Caco-2 (cell line): ENCODE measurements at regions not wholly inside any gene's neighbourhood (a gene's known extent, or its start where the extent isn't known, plus 50 kb on each side); places are given as distances from the start of the nearest gene placed in this dataset.

Experiments used
- BruUV-seq: library from RNA; stranded (reverse); fragments of 400-500 nt; replicated peaks from 2 replicates; lab custom pipeline; 2021; lab: Mats Ljungman, UMichigan
- CTCF ChIA-PET: fragments of 300-600 bp; sonication (Branson Sonifier 250); formaldehyde crosslinking; loops from one replicate; lab custom pipeline; 2022; ENCODE audit warnings: antibody characterized with exemption; lab: Charles Lee
- POLR2A ChIA-PET: fragments of 300-600 bp; sonication (Branson Sonifier 250); formaldehyde crosslinking; loops from one replicate; lab custom pipeline; 2022; ENCODE audit warnings: antibody characterized with exemption; lab: Charles Lee
- DNase-seq, 2 experiments: peaks; one replicate each; pipeline versions ENCODE4 v3.0.0 to v3.0.0-alpha.2; 2020 to 2022
- H3K27me3 ChIP-seq: replicated peaks from 2 replicates; pipeline ENCODE4 v1.6.0; 2011; ENCODE audit warnings: low read length; ENCODE audit not compliant: control insufficient read depth, insufficient read depth
- H3K36me3 ChIP-seq: 2 replicates; pipeline ENCODE4 v1.5.1; 2011; ENCODE audit warnings: low read length; ENCODE audit not compliant: control insufficient read depth, insufficient read depth
- H3K4me1 ChIP-seq: fragments of 250-450 bp; sonication (Bioruptor Pico); 2 replicates; pipeline ENCODE4 v1.5.1; 2020; ENCODE audit warnings: mild to moderate bottlenecking
- H3K4me3 ChIP-seq: 2 replicates; pipeline ENCODE4 v1.5.1; 2011; ENCODE audit warnings: low read depth, mild to moderate bottlenecking, control low read depth, low read length
- H3K9me3 ChIP-seq: fragments of 250-450 bp; sonication (Bioruptor Pico); 2 replicates; pipeline ENCODE4 v1.5.1; 2020; ENCODE audit warnings: mild to moderate bottlenecking, moderate library complexity
- H3K27ac Mint-ChIP-seq: one replicate; pipeline ENCODE4 v1.8.0; 2022; ENCODE audit warnings: mixed read lengths; ENCODE audit not compliant: unreplicated experiment
- H3K27me3 Mint-ChIP-seq: one replicate; pipeline ENCODE4 v1.8.0; 2022; ENCODE audit warnings: mixed read lengths; ENCODE audit not compliant: insufficient read depth, unreplicated experiment
- H3K36me3 Mint-ChIP-seq: one replicate; pipeline ENCODE4 v1.8.0; 2022; ENCODE audit warnings: mild to moderate bottlenecking, mixed read lengths; ENCODE audit not compliant: insufficient read depth, unreplicated experiment
- H3K4me1 Mint-ChIP-seq: one replicate; pipeline ENCODE4 v1.8.0; 2022; ENCODE audit warnings: low read depth, mixed read lengths; ENCODE audit not compliant: unreplicated experiment
- H3K4me3 Mint-ChIP-seq: one replicate; pipeline ENCODE4 v1.8.0; 2022; ENCODE audit warnings: mild to moderate bottlenecking, moderate library complexity, mixed read lengths; ENCODE audit not compliant: unreplicated experiment
- H3K9me3 Mint-ChIP-seq: one replicate; pipeline ENCODE4 v1.8.0; 2022; ENCODE audit warnings: mixed read lengths; ENCODE audit not compliant: unreplicated experiment
- intact Hi-C: fragments of 100-400 bp; cut with micrococcal nuclease; formaldehyde crosslinking; loops from one replicate; pipeline ENCODE4 v1.10.0; 2022; ENCODE audit not compliant: unreplicated experiment
- TF ChIP-seq, protein P1 (sequence below), 2 experiments: fragments of 200-600 bp in 1 of 2; IDR thresholded peaks; 1 replicate in 1 of 2; 2 replicates in 1 of 2; pipeline versions ENCODE4 v1.5.1 to v1.8.0; 2011 to 2022; ENCODE audit warnings: antibody characterized with exemption in 1 of 2, control low read depth in 1 of 2, inconsistent platforms in 1 of 2, low read depth in 1 of 2, low read length in 1 of 2, mild to moderate bottlenecking in 1 of 2, moderate library complexity in 1 of 2; ENCODE audit not compliant: insufficient read depth in 1 of 2, severe bottlenecking in 1 of 2, unreplicated experiment in 1 of 2

GRCh38 chr13:94952787-94953186 is 240.4 kb upstream of the SOX21 start:
- peaks cover 8% of the 10 kb centered on the region for H3K27me3 Mint-ChIP-seq
- ChIA-PET POLR2A (no interaction called here), CTCF (no interaction called here)
- H3K4me3 Mint-ChIP-seq: no peak overlapping the region
- Histone ChIP-seq H3K27me3 (no peaks in the 10 kb centered on the region; the same call in 1 of the 2 replicates), H3K4me1 (0 out of 2 replicates have a peak, but pooled peaks cover 3% of the 10 kb centered on the region), H3K4me3 (no peak overlapping the region), H3K36me3 (no peaks in the 10 kb centered on the region), H3K9me3 (no peaks in the 10 kb centered on the region)
- no TSS peak for BruUV-seq
- H3K9me3 Mint-ChIP-seq: no peaks in the 10 kb centered on the region
- no peaks in the 10 kb centered on the region for H3K36me3 Mint-ChIP-seq
- intact Hi-C loops: no loop called here
- DNase-seq: no peak
- TF ChIP-seq, protein P1, sequence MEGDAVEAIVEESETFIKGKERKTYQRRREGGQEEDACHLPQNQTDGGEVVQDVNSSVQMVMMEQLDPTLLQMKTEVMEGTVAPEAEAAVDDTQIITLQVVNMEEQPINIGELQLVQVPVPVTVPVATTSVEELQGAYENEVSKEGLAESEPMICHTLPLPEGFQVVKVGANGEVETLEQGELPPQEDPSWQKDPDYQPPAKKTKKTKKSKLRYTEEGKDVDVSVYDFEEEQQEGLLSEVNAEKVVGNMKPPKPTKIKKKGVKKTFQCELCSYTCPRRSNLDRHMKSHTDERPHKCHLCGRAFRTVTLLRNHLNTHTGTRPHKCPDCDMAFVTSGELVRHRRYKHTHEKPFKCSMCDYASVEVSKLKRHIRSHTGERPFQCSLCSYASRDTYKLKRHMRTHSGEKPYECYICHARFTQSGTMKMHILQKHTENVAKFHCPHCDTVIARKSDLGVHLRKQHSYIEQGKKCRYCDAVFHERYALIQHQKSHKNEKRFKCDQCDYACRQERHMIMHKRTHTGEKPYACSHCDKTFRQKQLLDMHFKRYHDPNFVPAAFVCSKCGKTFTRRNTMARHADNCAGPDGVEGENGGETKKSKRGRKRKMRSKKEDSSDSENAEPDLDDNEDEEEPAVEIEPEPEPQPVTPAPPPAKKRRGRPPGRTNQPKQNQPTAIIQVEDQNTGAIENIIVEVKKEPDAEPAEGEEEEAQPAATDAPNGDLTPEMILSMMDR (IDR thresholded peaks at IDR 0.05; ENCODE audit: insufficient read depth in 1 of 2, low read depth in 1 of 2, low read length in 1 of 2, severe bottlenecking in 1 of 2, unreplicated experiment in 1 of 2): no peak
- H3K4me1 Mint-ChIP-seq: no peaks in the 10 kb centered on the region
- no peak overlapping the region for H3K27ac Mint-ChIP-seq

- Histone ChIP-seq H3K9me3 (no peaks in the 10 kb centered on the region), H3K27me3 (no peaks in the 10 kb centered on the region; the same call in 1 of the 2 replicates), H3K36me3 (no peaks in the 10 kb centered on the region), H3K4me1 (0 out of 2 replicates have a peak, but pooled peaks cover 3% of the 10 kb centered on the region), H3K4me3 (no peak overlapping the region)
- H3K27me3 Mint-ChIP-seq: peaks cover 19% of the 10 kb centered on the region
- intact Hi-C loops: loop anchor here (1.0 to 2.0 kb wide), 2 partner anchors 276 to 290 kb away; no protein-coding TSS in a partner anchor
- no peaks in the 10 kb centered on the region for H3K4me1 Mint-ChIP-seq
- TF ChIP-seq, protein P1 (IDR thresholded peaks at IDR 0.05; ENCODE audit: insufficient read depth in 1 of 2, low read depth in 1 of 2, low read length in 1 of 2, severe bottlenecking in 1 of 2, unreplicated experiment in 1 of 2): peak in 1 of 2 experiments; percentile 53
- H3K9me3 Mint-ChIP-seq: no peaks in the 10 kb centered on the region
- no peak overlapping the region for H3K27ac Mint-ChIP-seq
- ChIA-PET CTCF (no interaction called here), POLR2A (no interaction called here)
- no peak overlapping the region for H3K4me3 Mint-ChIP-seq
- BruUV-seq: no TSS peak
- no peaks in the 10 kb centered on the region for H3K36me3 Mint-ChIP-seq
- peak in 1 of 2 experiments; percentile 22 for DNase-seq
Observed at GRCh38 chr13:94950303-94950702, 238.0 kb upstream of the SOX21 start.

GRCh38 chr13:94947965-94948371 is 235.6 kb upstream of the SOX21 start:
- TF ChIP-seq, protein P1 (IDR thresholded peaks at IDR 0.05; ENCODE audit: insufficient read depth in 1 of 2, low read depth in 1 of 2, low read length in 1 of 2, severe bottlenecking in 1 of 2, unreplicated experiment in 1 of 2): no peak
- H3K36me3 ChIP-seq: no peaks in the 10 kb centered on the region
- ChIA-PET CTCF (no interaction called here), POLR2A (no interaction called here)
- H3K4me3 ChIP-seq: no peak overlapping the region
- Mint-ChIP-seq H3K27me3 (peaks cover 24% of the 10 kb centered on the region), H3K36me3 (no peaks in the 10 kb centered on the region), H3K4me3 (no peak overlapping the region), H3K27ac (no peak overlapping the region), H3K4me1 (no peaks in the 10 kb centered on the region), H3K9me3 (no peaks in the 10 kb centered on the region)
- BruUV-seq: no TSS peak
- H3K27me3 ChIP-seq: no peaks in the 10 kb centered on the region; the same call in 1 of the 2 replicates
- intact Hi-C loops: no loop called here
- no peak for DNase-seq
- H3K4me1 ChIP-seq: 0 out of 2 replicates have a peak, but pooled peaks cover 3% of the 10 kb centered on the region
- H3K9me3 ChIP-seq: no peaks in the 10 kb centered on the region
